Neural progenitor cell (in vitro differentiated cells): ENCODE measurements at regions not wholly inside any gene's neighbourhood (a gene's known extent, or its start where the extent isn't known, plus 50 kb on each side); places are given as distances from the start of the nearest gene placed in this dataset.

Source experiments
- DNase-seq: peaks from one replicate; pipeline ENCODE4 v3.0.0-alpha.2; 2016; ENCODE audit warnings: low spot score
- H2AFZ ChIP-seq: fragments of 200-600 bp; sonication (generic); replicated peaks from 2 replicates; pipeline ENCODE4 v1.6.1; 2016; ENCODE audit warnings: antibody characterized with exemption
- H3F3A ChIP-seq: fragments of 200-600 bp; sonication (generic); 2 replicates; pipeline ENCODE4 v1.6.1; 2016; ENCODE audit warnings: antibody characterized with exemption, low read depth
- H3K27ac ChIP-seq: fragments of 200-600 bp; sonication (generic); 2 replicates; pipeline ENCODE4 v1.5.1; 2016; ENCODE audit warnings: mild to moderate bottlenecking
- H3K27me3 ChIP-seq: fragments of 200-600 bp; sonication (generic); 2 replicates; pipeline ENCODE4 v1.6.1; 2016; ENCODE audit warnings: mild to moderate bottlenecking, moderate library complexity
- H3K36me3 ChIP-seq: fragments of 200-600 bp; sonication (generic); 2 replicates; pipeline ENCODE4 v1.5.1; 2016
- H3K4me1 ChIP-seq: fragments of 200-600 bp; sonication (generic); 2 replicates; pipeline ENCODE4 v1.6.1; 2016; ENCODE audit warnings: mixed run types
- H3K4me2 ChIP-seq: fragments of 200-600 bp; sonication (generic); 2 replicates; pipeline ENCODE4 v1.6.1; 2016
- H3K4me3 ChIP-seq: fragments of 200-600 bp; sonication (generic); 2 replicates; pipeline ENCODE4 v1.5.1; 2016
- H3K79me2 ChIP-seq: fragments of 200-600 bp; sonication (generic); 2 replicates; pipeline ENCODE4 v1.6.1; 2016; ENCODE audit warnings: low read depth
- H3K9ac ChIP-seq: fragments of 200-600 bp; sonication (generic); 2 replicates; pipeline ENCODE4 v1.6.1; 2016
- H3K9me3 ChIP-seq: fragments of 200-600 bp; sonication (generic); 2 replicates; pipeline ENCODE4 v1.5.1; 2016; ENCODE audit warnings: low read depth
- H4K20me1 ChIP-seq: fragments of 200-600 bp; sonication (generic); 2 replicates; pipeline ENCODE4 v1.6.1; 2016; ENCODE audit warnings: low read depth
- H3K27ac Mint-ChIP-seq: 3 replicates; pipeline ENCODE4 v1.8.0; 2021; ENCODE audit warnings: mixed read lengths
- H3K27me3 Mint-ChIP-seq: 2 replicates; pipeline ENCODE4 v1.8.0; 2022; ENCODE audit warnings: low read depth, mild to moderate bottlenecking, inconsistent platforms, moderate library complexity, mixed read lengths; ENCODE audit not compliant: insufficient read depth
- H3K36me3 Mint-ChIP-seq: 3 replicates; pipeline ENCODE4 v1.8.0; 2021; ENCODE audit warnings: mixed read lengths
- H3K4me1 Mint-ChIP-seq: 3 replicates; pipeline ENCODE4 v1.8.0; 2021; ENCODE audit warnings: mixed read lengths
- H3K4me3 Mint-ChIP-seq: 3 replicates; pipeline ENCODE4 v1.8.0; 2021; ENCODE audit warnings: mild to moderate bottlenecking, moderate library complexity, mixed read lengths
- H3K9me3 Mint-ChIP-seq: 3 replicates; pipeline ENCODE4 v1.8.0; 2020; ENCODE audit warnings: mixed read lengths
- EZH2 ChIP-seq: fragments of 200-600 bp; sonication (generic); IDR thresholded peaks from 2 replicates; pipeline ENCODE4 v1.6.1; 2017; ENCODE audit warnings: antibody characterized with exemption, mild to moderate bottlenecking, moderate library complexity
- EZH2phosphoT487 ChIP-seq: fragments of 200-600 bp; sonication (generic); IDR thresholded peaks from 2 replicates; pipeline ENCODE4 v1.6.1; 2017; ENCODE audit warnings: antibody characterized with exemption
- TF ChIP-seq, protein P1 (sequence below): fragments of 200-600 bp; sonication (generic); IDR thresholded peaks from 2 replicates; pipeline ENCODE4 v1.5.1; 2017; ENCODE audit warnings: antibody characterized with exemption, mild to moderate bottlenecking

DNA sequence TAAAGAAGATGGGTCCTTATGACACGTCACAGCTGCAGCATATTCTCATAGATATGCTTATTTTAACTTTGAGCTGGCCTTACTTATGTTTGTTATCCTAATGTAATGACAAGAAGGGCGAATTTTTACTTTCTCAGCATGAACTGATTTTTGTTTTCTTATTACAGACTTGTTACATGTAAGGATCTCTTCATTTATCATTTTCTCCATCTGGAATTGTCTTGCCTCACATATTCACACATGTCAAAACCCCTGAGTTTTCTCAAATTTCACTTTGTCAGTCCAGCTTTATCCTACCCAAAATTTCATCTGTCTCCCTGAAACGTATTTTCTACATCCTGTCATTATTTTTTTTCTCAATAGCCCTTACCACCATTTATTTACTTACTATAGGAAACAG lies 1774.0 kb upstream of the PRR20A start:
- Histone ChIP-seq H3K4me1 (no peaks in the 10 kb centered on the region), H3K36me3 (no peaks in the 10 kb centered on the region), H4K20me1 (no peaks in the 10 kb centered on the region), H3K9ac (no peak overlapping the region), H2AFZ (no peak overlapping the region), H3K27ac (no peak overlapping the region), H3K4me2 (no peak overlapping the region), H3F3A (no peaks in the 10 kb centered on the region), H3K79me2 (no peaks in the 10 kb centered on the region), H3K27me3 (no peaks in the 10 kb centered on the region), H3K9me3 (no peaks in the 10 kb centered on the region), H3K4me3 (no peak overlapping the region)
- DNase-seq = no peak
- H3K4me1 Mint-ChIP-seq = no peaks in the 10 kb centered on the region
- no peaks in the 10 kb centered on the region for H3K36me3 Mint-ChIP-seq
- H3K4me3 Mint-ChIP-seq = no peak overlapping the region
- H3K27me3 Mint-ChIP-seq = no peaks in the 10 kb centered on the region
- no peaks in the 10 kb centered on the region for H3K9me3 Mint-ChIP-seq
- TF ChIP-seq EZH2phosphoT487 (no peak), EZH2 (no peak)
- TF ChIP-seq, protein P1, sequence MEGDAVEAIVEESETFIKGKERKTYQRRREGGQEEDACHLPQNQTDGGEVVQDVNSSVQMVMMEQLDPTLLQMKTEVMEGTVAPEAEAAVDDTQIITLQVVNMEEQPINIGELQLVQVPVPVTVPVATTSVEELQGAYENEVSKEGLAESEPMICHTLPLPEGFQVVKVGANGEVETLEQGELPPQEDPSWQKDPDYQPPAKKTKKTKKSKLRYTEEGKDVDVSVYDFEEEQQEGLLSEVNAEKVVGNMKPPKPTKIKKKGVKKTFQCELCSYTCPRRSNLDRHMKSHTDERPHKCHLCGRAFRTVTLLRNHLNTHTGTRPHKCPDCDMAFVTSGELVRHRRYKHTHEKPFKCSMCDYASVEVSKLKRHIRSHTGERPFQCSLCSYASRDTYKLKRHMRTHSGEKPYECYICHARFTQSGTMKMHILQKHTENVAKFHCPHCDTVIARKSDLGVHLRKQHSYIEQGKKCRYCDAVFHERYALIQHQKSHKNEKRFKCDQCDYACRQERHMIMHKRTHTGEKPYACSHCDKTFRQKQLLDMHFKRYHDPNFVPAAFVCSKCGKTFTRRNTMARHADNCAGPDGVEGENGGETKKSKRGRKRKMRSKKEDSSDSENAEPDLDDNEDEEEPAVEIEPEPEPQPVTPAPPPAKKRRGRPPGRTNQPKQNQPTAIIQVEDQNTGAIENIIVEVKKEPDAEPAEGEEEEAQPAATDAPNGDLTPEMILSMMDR = no peak
- H3K27ac Mint-ChIP-seq = no peak overlapping the region

DNA sequence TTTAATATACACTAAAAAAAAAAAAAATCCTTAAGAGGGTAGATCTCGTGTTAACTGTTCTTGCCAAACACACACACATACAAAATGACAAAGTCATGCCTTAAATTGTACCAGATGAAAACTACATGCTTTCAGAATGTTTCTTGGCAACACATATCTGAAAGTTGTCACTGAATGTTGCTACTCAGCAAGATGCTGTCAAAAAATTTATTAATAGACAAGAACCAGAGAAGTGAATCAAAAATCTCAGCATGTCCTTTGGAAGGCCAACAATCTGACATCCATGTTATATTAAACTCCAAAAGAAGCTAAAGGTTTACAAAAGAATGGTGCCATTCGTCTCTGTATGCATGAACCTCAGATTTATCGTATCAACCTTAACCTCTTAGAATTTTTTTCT lies 1746.2 kb upstream of the PRR20A start:
- H3K4me2 ChIP-seq = no peak overlapping the region
- no peak for TF ChIP-seq EZH2
- TF ChIP-seq, protein P1 = no peak
- TF ChIP-seq EZH2phosphoT487 = no peak
- H3K27me3 ChIP-seq = no peaks in the 10 kb centered on the region
- H2AFZ ChIP-seq = peak overlapping the region; percentile 55
- H3K4me3 ChIP-seq = no peak overlapping the region
- Mint-ChIP-seq H3K27me3 (no peaks in the 10 kb centered on the region), H3K36me3 (no peaks in the 10 kb centered on the region), H3K9me3 (peaks cover 2% of the 10 kb centered on the region), H3K4me3 (no peak overlapping the region), H3K27ac (no peak overlapping the region), H3K4me1 (no peaks in the 10 kb centered on the region)
- no peaks in the 10 kb centered on the region for H4K20me1 ChIP-seq
- H3K9me3 ChIP-seq = no peaks in the 10 kb centered on the region
- no peaks in the 10 kb centered on the region for H3F3A ChIP-seq
- no peaks in the 10 kb centered on the region for H3K79me2 ChIP-seq
- H3K4me1 ChIP-seq = no peaks in the 10 kb centered on the region
- H3K9ac ChIP-seq = no peak overlapping the region
- no peak overlapping the region for H3K27ac ChIP-seq
- no peaks in the 10 kb centered on the region for H3K36me3 ChIP-seq
- no peak for DNase-seq

DNA sequence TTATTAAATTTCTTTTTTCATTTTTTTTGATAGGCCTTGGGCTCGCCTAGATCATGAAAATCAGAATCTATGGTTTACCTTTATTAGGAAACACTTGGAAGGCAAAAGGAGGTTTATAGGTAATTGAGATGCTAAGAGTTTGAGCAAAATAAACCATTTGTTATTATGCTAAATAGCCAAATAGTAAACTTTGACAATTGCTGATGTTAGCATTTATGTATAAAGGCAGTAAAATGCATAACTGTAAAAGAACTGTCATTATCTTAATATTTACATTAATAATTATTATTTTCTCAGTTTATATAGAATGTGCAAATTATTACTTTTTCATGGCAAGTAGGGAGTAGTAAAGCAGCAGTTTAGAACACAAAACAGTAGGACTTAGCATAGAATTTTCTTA lies 1737.8 kb upstream of the PRR20A start:
- peaks cover 2% of the 10 kb centered on the region for H3K27me3 Mint-ChIP-seq
- H3K79me2 ChIP-seq = no peaks in the 10 kb centered on the region
- no peak overlapping the region for H3K4me3 Mint-ChIP-seq
- no peaks in the 10 kb centered on the region for H3F3A ChIP-seq
- H4K20me1 ChIP-seq = no peaks in the 10 kb centered on the region
- H3K4me1 ChIP-seq = no peaks in the 10 kb centered on the region
- TF ChIP-seq EZH2phosphoT487 (no peak), EZH2 (no peak)
- TF ChIP-seq, protein P1 = no peak
- H2AFZ ChIP-seq = no peak overlapping the region
- no peaks in the 10 kb centered on the region for H3K36me3 ChIP-seq
- no peak overlapping the region for H3K4me2 ChIP-seq
- H3K27ac ChIP-seq = no peak overlapping the region
- no peak overlapping the region for H3K4me3 ChIP-seq
- H3K27me3 ChIP-seq = no peaks in the 10 kb centered on the region
- H3K9me3 Mint-ChIP-seq = no peaks in the 10 kb centered on the region
- H3K9me3 ChIP-seq = no peaks in the 10 kb centered on the region
- no peaks in the 10 kb centered on the region for H3K36me3 Mint-ChIP-seq
- H3K27ac Mint-ChIP-seq = no peak overlapping the region
- no peaks in the 10 kb centered on the region for H3K4me1 Mint-ChIP-seq
- no peak for DNase-seq
- H3K9ac ChIP-seq = no peak overlapping the region
